Ureter (tissue), 1 donor: ENCODE measurements at regions not wholly inside any gene's neighbourhood (a gene's known extent, or its start where the extent isn't known, plus 50 kb on each side); places are given as distances from the start of the nearest gene placed in this dataset.
"Not testable (repeated sequence)": the region's sequence is repeated elsewhere in the genome, so short reads cannot be mapped to it uniquely, and the experiment has no call there.

ENCODE experiments used
- DNase-seq: peaks from one replicate; pipeline ENCODE4 v3.0.0-alpha.2; 2020; ENCODE audit warnings: low spot score
- donor health status: DM: yes; HTN: yes; CAD: no.

- no peak for DNase-seq
These were observed 132.1 kb downstream of the SLC24A2 start for GRCh38 chr9:19656704-19657103.

GRCh38 chr9:19651681-19652080 is 137.2 kb downstream of the SLC24A2 start:
- no peak for DNase-seq

- no peak for DNase-seq
These were observed 138.5 kb downstream of the SLC24A2 start for GRCh38 chr9:19650312-19650711.

GRCh38 chr9:19649336-19650041 is 139.3 kb downstream of the SLC24A2 start:
- no peak for DNase-seq

- DNase-seq = no peak
These were observed 140.2 kb downstream of the SLC24A2 start for GRCh38 chr9:19648672-19649071.

GRCh38 chr9:19643875-19644274 is 145.0 kb downstream of the SLC24A2 start:
- DNase-seq = no peak

- no peak for DNase-seq
These were observed 146.6 kb downstream of the SLC24A2 start for GRCh38 chr9:19642256-19642655.

- no peak for DNase-seq
These were observed 147.8 kb downstream of the SLC24A2 start for GRCh38 chr9:19641046-19641445.

GRCh38 chr9:19640014-19640413 is 148.8 kb downstream of the SLC24A2 start:
- DNase-seq = no peak

- DNase-seq = no peak
These were observed 151.8 kb downstream of the SLC24A2 start for GRCh38 chr9:19637084-19637483.

GRCh38 chr9:19634881-19635280 is 154.0 kb downstream of the SLC24A2 start:
- DNase-seq = no peak

GRCh38 chr9:19631181-19631580 is 157.7 kb downstream of the SLC24A2 start:
- no peak for DNase-seq

- DNase-seq = no peak
These were observed 158.1 kb downstream of the SLC24A2 start for GRCh38 chr9:19630760-19631159.

GRCh38 chr9:19629488-19629887 is 159.3 kb downstream of the SLC24A2 start:
- no peak for DNase-seq

- DNase-seq = not testable (repeated sequence)
These were observed 163.4 kb downstream of the SLC24A2 start for GRCh38 chr9:19625426-19625825.

- no peak for DNase-seq
These were observed 164.3 kb downstream of the SLC24A2 start for GRCh38 chr9:19624519-19624918.

GRCh38 chr9:19623941-19624340 is 164.9 kb downstream of the SLC24A2 start:
- DNase-seq = no peak

GRCh38 chr9:19620326-19620725 is 168.5 kb downstream of the SLC24A2 start:
- DNase-seq = no peak

- DNase-seq = no peak
These were observed 169.6 kb downstream of the SLC24A2 start for GRCh38 chr9:19619221-19619620.

GRCh38 chr9:19618816-19619215 is 170.0 kb downstream of the SLC24A2 start:
- DNase-seq = no peak

GRCh38 chr9:19615036-19615624 is 173.7 kb downstream of the SLC24A2 start:
- no peak for DNase-seq

- DNase-seq = no peak
These were observed 174.5 kb downstream of the SLC24A2 start for GRCh38 chr9:19614294-19614693.

- no peak for DNase-seq
These were observed 188.3 kb downstream of the SLC24A2 start for GRCh38 chr9:19600538-19600937.

- no peak for DNase-seq
These were observed 189.9 kb downstream of the ACER2 start for GRCh38 chr9:19598722-19599121.
